SJSA1 (cell line): ENCODE measurements at regions not wholly inside any gene's neighbourhood (a gene's known extent, or its start where the extent isn't known, plus 50 kb on each side); places are given as distances from the start of the nearest gene placed in this dataset.
"Not testable (repeated sequence)": the region's sequence is repeated elsewhere in the genome, so short reads cannot be mapped to it uniquely, and the experiment has no call there.

Experiments
- DNase-seq, 2 experiments: peaks; one replicate each; pipeline ENCODE4 v3.0.0-alpha.2; 2015 to 2020; ENCODE audit warnings: low spot score in 2 of 2, low read depth in 1 of 2
- H3K27ac ChIP-seq: fragments of 250-450 bp; sonication (Bioruptor Pico); 2 replicates; pipeline ENCODE4 v1.5.1; 2020; ENCODE audit warnings: mild to moderate bottlenecking, moderate library complexity
- H3K27me3 ChIP-seq: fragments of 250-450 bp; sonication (Bioruptor Pico); replicated peaks from 2 replicates; pipeline ENCODE4 v1.5.1; 2020; ENCODE audit warnings: mild to moderate bottlenecking, moderate library complexity
- H3K36me3 ChIP-seq: fragments of 250-450 bp; sonication (Bioruptor Pico); 2 replicates; pipeline ENCODE4 v1.5.1; 2020; ENCODE audit warnings: mild to moderate bottlenecking
- H3K4me1 ChIP-seq: fragments of 250-450 bp; sonication (Bioruptor Pico); replicated peaks from 2 replicates; pipeline ENCODE4 v1.6.1; 2021; ENCODE audit warnings: mild to moderate bottlenecking
- H3K4me3 ChIP-seq: fragments of 250-450 bp; sonication (Bioruptor Pico); 2 replicates; pipeline ENCODE4 v1.5.1; 2020; ENCODE audit warnings: mild to moderate bottlenecking
- H3K9me3 ChIP-seq: fragments of 250-450 bp; sonication (Bioruptor Pico); replicated peaks from 2 replicates; pipeline ENCODE4 v1.5.1; 2020; ENCODE audit warnings: mild to moderate bottlenecking

DNA sequence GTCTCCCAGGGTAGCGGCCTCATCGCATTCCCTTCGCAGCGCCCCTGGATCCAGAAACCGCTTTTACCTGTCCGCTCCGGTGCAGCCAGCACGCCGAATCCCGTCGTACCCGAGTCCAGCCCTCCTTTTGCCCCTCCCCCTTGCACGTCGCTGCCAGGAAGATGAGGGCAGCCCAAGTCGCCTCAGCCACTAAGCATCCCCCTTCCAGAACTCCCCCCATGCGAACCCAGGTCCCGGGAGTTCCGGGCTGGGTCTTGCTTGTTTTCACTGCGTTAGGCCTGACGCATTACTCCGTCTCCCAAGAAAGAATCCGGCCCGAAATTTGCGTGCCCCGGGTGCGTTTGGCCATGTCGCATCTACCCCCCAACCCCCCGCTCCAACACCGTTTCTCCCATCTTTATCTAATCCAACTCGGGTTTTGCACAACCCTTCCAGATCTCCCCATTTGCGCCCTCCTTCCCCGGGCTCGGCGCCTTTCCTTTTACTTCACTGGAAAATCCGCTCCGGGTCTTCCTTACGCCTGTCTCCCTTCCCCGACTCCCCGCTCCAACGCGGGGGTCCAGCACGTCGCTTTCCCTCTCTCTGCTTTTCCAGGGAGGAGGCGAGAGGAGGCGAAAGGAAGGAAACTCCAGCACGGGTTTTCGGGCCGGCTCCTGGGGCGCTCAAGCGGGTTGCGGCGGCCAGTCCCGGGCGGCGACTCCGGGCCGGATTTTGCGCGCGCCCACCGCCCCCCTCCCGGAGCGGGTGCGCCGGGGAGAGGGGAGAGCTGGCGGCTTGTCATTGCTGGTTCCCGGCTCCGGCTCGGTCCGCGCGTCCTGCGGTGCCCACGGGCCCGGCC is 116.0 kb downstream of the CRLF3 start:
- H3K27ac ChIP-seq, result peak overlapping the region; percentile 66
- H3K9me3 ChIP-seq, result not testable (repeated sequence)

DNA sequence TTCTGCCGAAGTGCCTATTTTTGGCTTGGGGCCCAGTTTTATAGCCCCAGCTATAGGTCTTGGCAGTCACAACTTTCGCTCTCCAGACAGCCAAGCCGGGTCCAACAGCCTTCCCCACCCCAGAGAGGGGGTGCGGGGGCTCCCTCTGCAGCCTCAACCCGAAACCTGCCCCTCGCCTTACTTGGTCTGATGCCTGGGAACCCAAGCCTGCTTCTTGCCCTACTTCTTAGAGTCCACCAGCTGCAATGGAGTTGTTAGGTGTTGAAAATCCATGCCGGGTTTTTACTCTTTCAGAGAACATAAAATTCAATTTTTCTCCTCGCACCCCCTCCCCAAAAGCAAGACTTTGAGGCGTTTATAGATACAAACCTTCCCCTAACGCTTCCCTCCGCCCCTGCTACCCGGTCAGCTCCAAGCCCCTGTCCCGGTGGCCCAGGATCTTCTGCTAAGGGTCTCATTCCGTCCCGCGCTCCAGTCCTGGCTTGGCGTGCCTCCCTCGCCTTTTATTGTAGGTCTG is 116.7 kb downstream of the CRLF3 start:
- H3K4me1 ChIP-seq, H3K9me3 ChIP-seq, H3K36me3 ChIP-seq, DNase-seq, H3K27me3 ChIP-seq: not testable (repeated sequence)
- Histone ChIP-seq H3K4me3 (peak overlapping the region; percentile 51), H3K27ac (peak overlapping the region; percentile 66)

More for the DNA sequence above, 116.0 kb downstream of the CRLF3 start:
- not testable (repeated sequence) for H3K27me3 ChIP-seq, H3K36me3 ChIP-seq, H3K4me1 ChIP-seq
- peak; percentile 93 to 97 for DNase-seq
- peak overlapping the region; percentile 51 for H3K4me3 ChIP-seq

DNA sequence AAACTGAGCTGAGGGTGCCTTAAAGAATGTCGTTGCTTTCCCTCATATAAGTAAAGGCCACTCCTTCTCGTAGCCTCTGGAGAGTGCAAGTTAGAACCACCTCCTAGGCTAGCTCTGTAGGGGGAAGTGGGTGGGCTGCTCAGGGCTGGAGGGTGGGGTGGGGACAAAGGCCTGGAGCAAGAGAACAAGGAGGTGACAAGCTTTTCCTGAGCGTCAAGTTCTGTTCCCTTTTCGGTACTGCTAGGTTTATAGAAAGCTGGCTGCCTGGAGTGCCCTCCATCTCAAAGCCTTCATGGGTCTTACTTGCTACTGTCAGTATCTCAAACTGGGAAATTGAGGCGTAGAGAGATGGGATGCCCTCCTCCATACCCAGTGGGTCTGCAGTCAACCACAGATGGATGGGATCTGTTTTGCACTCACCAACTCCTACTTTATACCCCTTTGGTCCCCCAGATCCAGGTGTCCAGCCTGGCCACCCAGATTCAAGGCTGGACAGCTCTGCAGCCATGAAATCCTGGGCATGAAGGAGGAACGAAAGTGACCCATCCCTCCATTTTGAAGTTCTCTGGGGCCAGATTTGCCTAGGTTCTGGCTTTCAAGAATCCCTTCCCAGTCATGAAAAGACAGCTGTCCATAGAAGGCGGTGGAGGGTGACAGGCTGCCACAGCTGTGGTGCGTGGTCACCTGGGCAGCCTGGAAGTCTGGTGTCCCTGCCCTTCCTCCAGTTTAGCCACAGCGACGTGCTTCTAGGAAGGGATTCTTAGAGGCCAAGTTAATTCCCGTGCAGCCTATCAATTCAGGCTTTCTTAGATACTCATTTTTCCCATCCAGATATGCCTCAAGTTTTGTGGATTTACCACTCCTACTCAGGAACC is 117.8 kb downstream of the CRLF3 start:
- H3K4me3 ChIP-seq, H3K27ac ChIP-seq, H3K36me3 ChIP-seq, H3K4me1 ChIP-seq, H3K27me3 ChIP-seq, DNase-seq, H3K9me3 ChIP-seq: not testable (repeated sequence)

DNA sequence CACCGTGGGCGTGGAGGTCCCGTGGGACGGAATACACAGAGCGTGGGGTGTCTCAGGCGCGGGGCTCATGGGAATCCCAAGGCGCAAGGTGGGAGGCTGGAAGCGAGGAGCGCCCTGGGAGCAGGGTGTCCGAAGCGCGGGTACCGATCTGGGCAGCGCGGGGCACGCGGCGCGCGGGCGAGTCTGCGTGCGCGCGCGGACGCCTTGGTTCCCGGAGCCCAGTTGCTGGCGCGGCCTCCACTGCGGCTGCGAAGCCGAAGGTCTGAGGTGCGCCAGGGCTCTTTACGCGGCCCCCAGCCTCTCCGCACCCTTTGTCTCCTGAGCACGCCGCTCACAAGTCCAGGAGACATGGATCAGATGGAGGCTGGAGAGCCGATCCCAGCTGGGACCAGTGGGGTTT is 118.5 kb downstream of the CRLF3 start:
- not testable (repeated sequence) for H3K9me3 ChIP-seq, H3K27ac ChIP-seq, H3K36me3 ChIP-seq, H3K4me1 ChIP-seq, DNase-seq, H3K27me3 ChIP-seq, H3K4me3 ChIP-seq

DNA sequence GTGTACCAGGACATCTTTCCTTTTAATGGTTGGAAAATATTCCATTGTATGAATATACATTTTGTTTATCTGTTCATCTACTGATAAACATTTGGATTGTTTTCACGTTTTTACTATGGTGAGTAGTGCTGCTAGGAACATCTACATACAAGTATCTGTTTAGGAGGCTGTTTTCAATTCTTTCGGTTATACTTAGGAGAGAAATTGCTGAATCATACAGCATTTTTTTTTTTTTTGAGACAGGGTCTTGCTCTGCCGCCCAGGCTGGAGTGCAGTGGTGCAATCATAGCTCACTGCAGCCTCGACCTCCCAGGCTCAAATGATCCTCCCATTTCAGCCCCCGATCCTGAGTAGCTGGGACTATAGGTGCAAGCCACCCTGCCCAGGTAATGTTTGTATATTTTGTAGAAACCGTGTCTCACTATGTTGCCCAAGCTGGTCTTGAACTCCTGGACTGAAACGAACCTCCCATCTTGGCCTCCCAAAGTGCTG is 122.9 kb downstream of the CRLF3 start:
- Histone ChIP-seq H3K4me3 (no peak overlapping the region), H3K27ac (no peak overlapping the region), H3K9me3 (no peaks in the 10 kb centered on the region), H3K36me3 (no peaks in the 10 kb centered on the region), H3K4me1 (no peaks in the 10 kb centered on the region), H3K27me3 (no peaks in the 10 kb centered on the region)
- no peak for DNase-seq

DNA sequence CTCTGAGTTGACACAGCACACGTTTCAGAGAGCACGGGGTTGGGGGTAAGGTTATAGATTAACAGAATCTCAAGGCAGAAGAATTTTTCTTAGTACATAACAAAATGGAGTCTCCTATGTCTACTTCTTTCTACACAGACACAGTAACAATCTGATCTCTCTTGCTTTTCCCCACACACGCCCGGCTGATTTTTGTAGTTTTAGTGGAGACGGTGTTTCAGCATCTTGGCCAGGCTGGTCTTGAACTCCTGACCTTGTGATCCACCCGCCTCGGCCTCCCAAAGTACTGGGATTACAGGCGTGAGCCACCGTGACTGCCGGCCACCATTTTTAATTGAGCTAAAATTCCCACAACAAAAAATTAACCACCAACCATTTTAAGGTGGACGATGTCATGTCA is 123.7 kb downstream of the CRLF3 start:
- not testable (repeated sequence) for H3K36me3 ChIP-seq, H3K27me3 ChIP-seq, H3K4me3 ChIP-seq, H3K4me1 ChIP-seq, DNase-seq, H3K27ac ChIP-seq, H3K9me3 ChIP-seq

DNA sequence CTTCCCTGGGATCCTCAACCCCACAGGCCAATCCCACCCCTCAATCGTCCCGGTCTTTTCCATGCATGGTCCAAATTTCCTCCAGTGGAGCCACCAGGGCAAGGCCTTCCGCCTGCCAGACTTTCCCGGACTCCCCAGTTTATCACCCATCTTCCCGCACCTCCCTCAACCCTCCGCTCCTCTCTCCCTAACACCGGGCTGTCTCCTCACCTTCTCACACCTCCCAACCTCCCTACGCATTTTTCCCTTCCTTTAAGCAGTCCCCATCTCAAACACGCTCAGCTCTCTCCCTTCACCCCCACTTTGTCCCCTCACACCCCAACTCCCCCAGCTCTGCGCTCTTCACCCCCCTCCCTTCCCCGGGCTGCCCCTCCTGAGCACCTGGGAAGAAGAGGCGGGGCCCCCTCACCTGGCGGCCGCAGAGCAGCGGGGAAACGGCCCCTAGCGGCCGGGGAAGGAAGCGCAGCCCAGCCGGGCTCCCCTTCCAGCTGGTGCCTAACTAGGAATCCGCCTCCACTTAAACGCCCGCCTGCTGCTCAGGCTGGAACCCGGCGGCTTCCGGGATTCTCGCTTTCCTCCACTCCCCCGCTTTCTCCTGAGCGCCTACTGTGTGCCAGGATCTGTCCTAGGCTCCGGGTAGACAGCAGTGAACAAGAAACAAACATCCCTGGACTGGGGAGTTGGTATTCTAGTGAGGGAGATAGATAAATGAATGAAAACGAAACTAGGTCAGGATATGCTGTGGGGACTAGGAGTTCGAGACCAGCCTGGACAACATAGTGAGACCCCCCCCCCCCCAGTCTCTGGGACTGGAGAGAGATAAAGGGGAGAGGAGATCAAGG is 126.7 kb downstream of the CRLF3 start:
- H3K9me3 ChIP-seq, H3K4me1 ChIP-seq, H3K27me3 ChIP-seq, H3K36me3 ChIP-seq, H3K27ac ChIP-seq: not testable (repeated sequence)
- peak; percentile 63 to 69 for DNase-seq
- H3K4me3 ChIP-seq, result peak overlapping the region; percentile 31

DNA sequence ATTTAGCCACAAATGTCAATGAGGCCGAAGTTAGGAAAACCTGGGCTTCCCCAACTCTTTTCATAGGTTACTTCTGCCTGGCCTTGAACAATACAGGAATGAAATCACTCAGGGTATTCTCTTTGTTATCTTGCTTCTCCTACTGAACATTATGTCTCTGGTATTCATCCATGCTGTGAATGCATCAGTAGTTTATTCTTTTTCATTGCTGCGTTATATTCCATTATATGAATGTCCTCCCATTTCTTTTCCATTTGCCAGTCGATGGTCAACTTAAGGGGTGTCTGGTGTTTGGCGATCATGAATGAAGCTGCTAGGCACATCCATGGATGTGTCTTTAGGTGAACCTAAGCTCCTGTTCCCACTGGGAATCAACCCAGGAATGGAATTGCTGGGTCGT is 128.3 kb downstream of the CRLF3 start:
- Histone ChIP-seq H3K36me3 (no peaks in the 10 kb centered on the region), H3K27ac (no peak overlapping the region), H3K4me1 (peaks cover 8% of the 10 kb centered on the region), H3K27me3 (no peaks in the 10 kb centered on the region), H3K4me3 (no peak overlapping the region), H3K9me3 (no peaks in the 10 kb centered on the region)
- DNase-seq, result no peak

DNA sequence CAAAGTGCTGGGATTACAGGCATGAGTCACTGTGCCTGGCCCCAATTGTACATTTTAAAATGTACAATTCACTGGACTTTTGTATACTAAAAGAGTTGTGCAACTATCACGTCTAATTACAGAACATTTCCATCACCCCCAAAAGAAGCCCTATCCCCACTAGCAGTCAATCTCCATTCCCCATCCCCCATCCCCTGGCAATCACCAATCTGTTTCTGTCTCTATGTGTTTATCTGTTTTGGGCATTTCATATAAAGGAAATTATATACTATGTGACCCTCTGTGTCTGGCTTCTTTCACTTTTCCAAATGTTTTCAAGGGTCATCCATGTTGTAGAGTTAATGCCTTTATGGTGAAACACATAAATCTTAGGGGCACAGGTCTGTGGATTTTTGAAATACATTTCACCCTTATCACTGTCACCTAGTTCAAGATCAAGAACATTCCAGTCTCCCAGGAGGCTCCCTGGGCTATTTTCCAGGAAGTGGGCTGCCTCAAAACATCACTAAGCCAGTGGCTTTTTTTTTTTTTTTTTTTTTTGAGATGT is 129.2 kb downstream of the CRLF3 start:
- H3K27ac ChIP-seq, result peak overlapping the region; percentile 44; the same call in 1 of the 2 replicates
- not testable (repeated sequence) for H3K27me3 ChIP-seq, H3K9me3 ChIP-seq, H3K4me1 ChIP-seq, H3K4me3 ChIP-seq, H3K36me3 ChIP-seq
- peak in 1 of 2 experiments; percentile 59 for DNase-seq

DNA sequence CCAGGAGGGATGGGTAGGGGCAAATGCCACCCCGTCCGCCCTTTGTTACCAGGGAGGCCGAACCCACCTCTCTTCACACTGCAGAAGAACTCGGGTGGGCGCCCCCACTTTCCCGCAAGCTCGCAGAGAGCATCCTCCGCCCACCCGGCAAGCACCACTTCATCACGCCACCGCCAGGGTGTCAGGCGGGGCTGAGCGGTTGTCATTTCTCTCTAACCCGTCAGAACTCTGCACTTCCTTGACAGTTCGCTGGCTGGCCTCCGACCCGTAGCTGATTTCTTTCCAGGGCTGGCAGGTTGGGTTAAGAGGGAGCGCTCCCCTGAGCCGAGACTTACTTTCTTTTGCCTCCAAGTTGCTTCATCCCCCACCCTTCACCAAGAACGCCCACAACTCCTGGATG is 130.7 kb downstream of the CRLF3 start:
- not testable (repeated sequence) for H3K27ac ChIP-seq, H3K4me1 ChIP-seq, H3K9me3 ChIP-seq, H3K36me3 ChIP-seq, DNase-seq, H3K4me3 ChIP-seq, H3K27me3 ChIP-seq

DNA sequence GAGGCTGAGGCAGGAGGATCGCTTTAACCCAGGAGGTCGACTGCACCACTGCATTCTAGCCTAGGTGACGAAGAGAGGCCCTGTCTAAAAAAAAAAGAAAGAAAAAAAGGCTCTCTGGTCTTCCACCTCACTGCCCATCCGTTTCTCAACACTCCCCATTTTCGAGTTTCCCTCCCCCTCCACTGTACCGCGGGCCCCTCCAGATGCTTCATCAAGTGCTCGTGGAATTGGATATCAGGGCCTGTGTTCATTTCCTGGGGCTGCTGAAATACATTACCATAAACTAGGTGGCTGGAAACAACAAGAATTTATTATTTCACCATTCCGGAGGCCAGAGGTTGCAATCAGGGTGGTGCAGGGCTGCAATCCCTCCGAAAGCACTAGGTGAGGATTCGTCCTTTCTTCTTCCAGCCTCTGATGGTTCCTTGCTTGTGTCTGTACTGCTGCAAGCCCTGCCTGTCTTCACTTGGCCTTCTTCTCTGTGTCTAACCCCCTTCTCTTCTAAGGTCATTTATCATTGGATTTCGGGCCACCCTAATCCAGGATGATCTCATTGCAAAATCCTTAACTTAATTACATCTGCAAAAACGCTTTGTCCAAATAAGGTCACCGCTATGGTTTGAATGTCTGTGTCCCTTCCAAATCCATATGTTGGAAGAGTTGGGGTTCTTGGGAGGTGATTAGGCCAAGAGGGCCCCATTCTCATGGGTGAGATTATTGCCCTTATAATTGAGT is 135.1 kb downstream of the CRLF3 start:
- not testable (repeated sequence) for H3K9me3 ChIP-seq, H3K4me1 ChIP-seq, H3K36me3 ChIP-seq, H3K27me3 ChIP-seq, DNase-seq, H3K27ac ChIP-seq, H3K4me3 ChIP-seq

DNA sequence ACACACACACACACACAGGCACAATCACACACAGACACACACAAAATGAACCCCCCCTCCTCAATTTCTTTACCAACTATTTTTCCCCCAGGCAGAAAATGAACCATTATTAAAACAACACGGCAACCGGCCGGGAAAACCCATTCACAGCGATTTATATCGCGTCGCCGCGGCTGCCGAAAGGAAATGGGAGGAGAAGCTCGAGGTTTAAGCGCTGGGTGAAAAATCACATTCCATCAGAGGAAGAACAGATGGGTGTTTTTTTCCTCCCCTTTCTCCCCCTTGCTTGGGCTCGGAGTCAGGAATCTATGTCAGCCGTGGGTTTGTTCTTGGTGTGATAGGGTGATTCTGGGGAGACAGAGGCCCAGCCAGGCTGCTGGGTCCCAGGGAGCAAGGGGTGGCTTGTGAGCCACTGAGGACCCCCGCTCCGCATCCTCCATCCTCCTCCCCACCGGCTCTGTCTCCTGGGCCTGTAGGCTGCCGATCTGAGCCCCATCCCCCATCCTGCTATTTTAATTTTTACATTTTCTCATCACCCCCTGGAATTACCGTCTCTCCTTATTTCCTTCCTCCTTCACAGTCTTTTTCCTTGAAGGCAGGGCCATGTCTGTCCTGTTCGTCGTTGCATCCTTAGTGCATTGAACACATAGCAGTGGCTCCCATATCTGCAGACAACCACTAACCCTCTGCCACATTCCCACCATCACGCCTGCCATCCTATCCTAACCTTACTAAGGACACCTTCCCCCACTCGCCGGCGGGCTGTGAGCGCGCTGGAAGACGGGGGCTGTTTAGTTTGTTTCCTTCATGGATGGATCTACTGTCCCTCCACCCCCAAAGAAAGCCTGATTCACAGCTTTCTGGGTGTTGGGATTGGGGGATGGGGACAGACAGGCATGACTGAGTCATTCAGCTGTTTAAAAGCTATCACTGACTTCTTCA is 137.7 kb downstream of the CRLF3 start:
- not testable (repeated sequence) for H3K4me3 ChIP-seq, H3K9me3 ChIP-seq, H3K27ac ChIP-seq, H3K36me3 ChIP-seq, DNase-seq, H3K27me3 ChIP-seq, H3K4me1 ChIP-seq
